Mesenteric fat pad (tissue), 1 donor: ENCODE measurements at regions not wholly inside any gene's neighbourhood (a gene's known extent, or its start where the extent isn't known, plus 50 kb on each side); places are given as distances from the start of the nearest gene placed in this dataset.
"Not testable (repeated sequence)": the region's sequence is repeated elsewhere in the genome, so short reads cannot be mapped to it uniquely, and the experiment has no call there.

ENCODE experiments used
- DNase-seq: peaks from one replicate; pipeline ENCODE4 v3.0.0-alpha.2; 2020; ENCODE audit warnings: low spot score
- donor health status: DM: yes; HTN: yes; CAD: no.

- not testable (repeated sequence) for DNase-seq
These were observed 1356.3 kb downstream of the RPIA start for GRCh38 chr2:90047776-90048175.

DNA sequence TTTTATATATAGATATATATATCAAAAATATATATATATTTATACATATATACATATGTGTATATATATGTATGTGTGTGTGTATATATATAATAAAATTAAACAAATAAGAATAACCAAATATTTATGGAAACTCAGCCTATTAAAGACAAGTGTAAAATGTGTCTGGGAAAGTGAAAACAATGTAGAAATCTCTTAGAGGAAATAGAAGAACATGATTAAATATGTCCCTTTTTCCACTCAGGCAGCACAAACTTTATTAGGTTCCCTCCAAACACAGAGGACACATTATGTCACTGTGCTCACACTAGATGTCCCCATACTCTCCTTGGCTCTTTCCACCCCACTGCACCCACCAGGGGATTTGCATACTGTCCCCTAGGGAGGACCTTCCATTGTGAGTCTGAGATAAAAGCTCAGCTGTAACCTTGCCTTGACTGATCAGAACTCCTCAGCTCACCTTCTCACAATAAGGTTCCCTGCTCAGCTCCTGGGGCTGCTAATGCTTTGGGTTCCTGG is 1360.7 kb downstream of the RPIA start:
- DNase-seq: not testable (repeated sequence)

GRCh38 chr2:90069290-90069894 is 1377.9 kb downstream of the RPIA start:
- no peak for DNase-seq

GRCh38 chr2:90076311-90076710 is 1384.8 kb downstream of the RPIA start:
- DNase-seq: no peak

GRCh38 chr2:90077948-90078347 is 1386.5 kb downstream of the RPIA start:
- no peak for DNase-seq

- no peak for DNase-seq
These were observed 1387.9 kb downstream of the RPIA start for GRCh38 chr2:90079374-90079773.

DNA sequence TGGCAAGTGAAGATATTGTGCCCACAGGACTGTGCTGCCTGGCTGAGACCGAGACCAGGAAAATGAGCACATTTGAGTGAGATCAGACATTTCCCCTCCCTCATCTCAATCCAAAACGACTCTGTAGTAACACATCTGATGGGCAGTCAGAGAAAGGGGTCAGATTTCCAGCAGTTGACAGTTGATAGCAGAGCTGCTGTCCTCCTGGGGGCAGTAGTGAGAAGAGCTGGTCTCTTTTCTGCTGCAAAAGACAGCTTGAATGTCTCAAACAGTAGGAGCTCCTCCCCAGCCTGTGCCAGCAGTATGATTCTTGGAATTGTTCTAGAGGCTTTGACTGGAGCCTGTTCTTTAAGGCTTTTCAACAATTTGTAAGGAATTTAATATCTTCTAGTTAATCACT is 1396.3 kb downstream of the RPIA start:
- DNase-seq: not testable (repeated sequence)

- not testable (repeated sequence) for DNase-seq
These were observed 1402.2 kb downstream of the RPIA start for GRCh38 chr2:90093571-90094270.

DNA sequence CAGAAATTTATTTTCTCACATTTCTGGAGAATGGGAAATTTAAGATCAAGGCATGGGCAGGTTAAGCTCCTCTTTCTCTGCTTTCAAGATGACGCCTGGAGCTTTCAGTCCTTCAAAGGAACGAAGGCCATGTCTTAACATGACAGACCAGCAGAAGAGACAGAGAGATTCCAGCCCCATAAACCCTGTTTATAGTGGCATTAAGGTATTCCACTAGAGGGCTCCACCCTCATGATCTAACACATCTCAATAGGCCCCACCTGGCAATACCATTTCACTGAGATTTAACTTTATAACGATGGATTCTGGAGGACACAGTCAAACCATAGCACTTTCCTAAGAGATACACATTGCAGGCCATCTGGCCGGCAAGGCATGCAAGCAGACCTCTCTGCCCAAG is 1406.1 kb downstream of the RPIA start:
- DNase-seq: not testable (repeated sequence)

GRCh38 chr2:90105142-90105541 is 1413.7 kb downstream of the RPIA start:
- not testable (repeated sequence) for DNase-seq

DNA sequence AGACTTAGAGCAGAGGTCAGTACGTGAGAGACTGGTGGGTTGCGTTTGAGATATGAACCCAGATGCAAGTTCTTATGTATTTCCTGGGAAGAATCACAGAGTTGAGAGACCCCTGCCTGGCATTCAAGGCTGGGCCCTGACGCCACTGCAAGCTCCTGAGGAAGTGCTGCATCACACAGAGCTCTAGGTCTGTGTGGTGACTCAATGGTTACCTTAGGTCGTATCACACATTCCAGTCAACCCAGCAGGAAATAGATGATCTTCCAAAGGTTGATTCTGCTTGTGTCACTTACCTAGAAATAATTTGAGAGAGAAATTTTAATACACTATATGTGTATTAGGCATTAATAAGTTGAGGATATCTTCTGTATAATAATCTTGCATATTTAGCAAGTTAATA is 1431.9 kb downstream of the RPIA start:
- not testable (repeated sequence) for DNase-seq

GRCh38 chr2:90139046-90139445 is 1447.6 kb downstream of the RPIA start:
- not testable (repeated sequence) for DNase-seq

DNA sequence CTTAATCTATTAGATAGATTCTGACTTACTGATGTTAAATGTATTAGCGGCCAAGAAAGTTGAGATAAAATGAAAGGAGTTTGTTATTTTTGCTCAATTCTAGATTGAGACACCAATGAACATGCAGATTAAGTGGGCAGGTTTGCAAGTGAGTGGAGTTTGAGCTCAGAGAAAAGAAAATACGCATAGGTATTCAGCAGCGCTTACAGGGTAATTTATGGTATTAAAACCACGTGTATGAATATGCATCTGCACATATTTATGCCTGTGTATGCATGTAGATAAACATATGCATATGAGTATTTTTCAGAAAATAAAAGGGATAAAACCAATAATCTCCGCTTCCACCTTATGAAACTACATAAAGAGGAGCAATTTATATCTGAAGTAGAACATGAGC is 1450.1 kb downstream of the RPIA start:
- not testable (repeated sequence) for DNase-seq

- DNase-seq: not testable (repeated sequence)
These were observed 1460.3 kb downstream of the RPIA start for GRCh38 chr2:90151805-90152204.

- not testable (repeated sequence) for DNase-seq
These were observed 1479.5 kb downstream of the RPIA start for GRCh38 chr2:90170978-90171377.

DNA sequence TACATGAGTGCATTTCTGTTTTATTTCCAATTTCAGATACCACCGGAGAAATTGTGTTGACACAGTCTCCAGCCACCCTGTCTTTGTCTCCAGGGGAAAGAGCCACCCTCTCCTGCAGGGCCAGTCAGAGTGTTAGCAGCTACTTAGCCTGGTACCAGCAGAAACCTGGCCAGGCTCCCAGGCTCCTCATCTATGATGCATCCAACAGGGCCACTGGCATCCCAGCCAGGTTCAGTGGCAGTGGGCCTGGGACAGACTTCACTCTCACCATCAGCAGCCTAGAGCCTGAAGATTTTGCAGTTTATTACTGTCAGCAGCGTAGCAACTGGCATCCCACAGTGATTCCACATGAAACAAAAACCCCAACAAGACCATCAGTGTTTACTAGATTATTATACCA is 1481.6 kb downstream of the RPIA start:
- DNase-seq: not testable (repeated sequence)

GRCh38 chr2:90179591-90179990 is 1488.1 kb downstream of the RPIA start:
- DNase-seq: not testable (repeated sequence)

DNA sequence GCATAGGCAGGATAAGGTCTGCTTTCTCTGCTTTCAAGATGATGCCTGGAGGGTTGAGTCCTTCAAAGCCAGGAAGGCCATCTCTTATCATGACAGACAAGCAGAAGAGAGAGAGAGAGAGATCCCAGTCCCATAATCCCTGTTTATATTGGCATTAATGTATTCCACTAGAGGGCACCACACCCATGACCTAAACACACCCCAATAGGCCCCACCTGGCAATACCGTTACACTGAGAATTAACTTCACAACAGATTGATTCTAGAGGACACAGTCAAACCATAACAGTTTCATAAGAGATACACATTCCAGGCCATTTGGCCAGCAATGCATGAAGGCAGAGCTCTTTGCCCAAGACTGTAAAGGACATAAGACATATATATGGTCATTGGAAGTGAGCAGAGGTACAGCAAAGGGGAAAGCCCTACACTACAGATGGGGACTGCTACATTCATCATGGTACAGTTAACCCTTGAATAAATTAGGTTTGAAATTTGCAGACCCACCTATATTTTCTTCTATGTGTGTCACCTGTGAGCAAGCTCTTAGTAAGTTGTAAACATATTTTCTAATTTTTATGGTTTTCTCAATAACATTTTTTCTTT is 1516.1 kb downstream of the RPIA start:
- DNase-seq: no peak

GRCh38 chr2:90209009-90209408 is 1517.5 kb downstream of the RPIA start:
- no peak for DNase-seq

DNA sequence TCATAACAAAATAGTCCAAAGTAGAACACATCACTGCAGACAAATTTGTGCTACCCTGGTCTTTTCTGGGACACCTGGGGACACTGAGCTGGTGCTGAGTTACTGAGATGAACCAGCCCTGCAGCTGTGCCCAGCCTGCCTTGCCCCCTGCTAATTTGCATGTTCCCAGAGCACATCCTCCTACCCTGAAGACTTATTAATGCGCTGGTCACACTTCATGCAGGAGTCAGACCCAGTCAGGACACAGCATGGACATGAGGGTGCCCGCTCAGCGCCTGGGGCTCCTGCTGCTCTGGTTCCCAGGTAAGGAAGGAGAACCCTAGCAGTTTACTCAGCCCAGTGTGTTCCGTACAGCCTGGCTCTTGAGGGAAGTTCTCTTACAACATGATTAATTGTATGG is 1518.3 kb downstream of the RPIA start:
- no peak for DNase-seq

DNA sequence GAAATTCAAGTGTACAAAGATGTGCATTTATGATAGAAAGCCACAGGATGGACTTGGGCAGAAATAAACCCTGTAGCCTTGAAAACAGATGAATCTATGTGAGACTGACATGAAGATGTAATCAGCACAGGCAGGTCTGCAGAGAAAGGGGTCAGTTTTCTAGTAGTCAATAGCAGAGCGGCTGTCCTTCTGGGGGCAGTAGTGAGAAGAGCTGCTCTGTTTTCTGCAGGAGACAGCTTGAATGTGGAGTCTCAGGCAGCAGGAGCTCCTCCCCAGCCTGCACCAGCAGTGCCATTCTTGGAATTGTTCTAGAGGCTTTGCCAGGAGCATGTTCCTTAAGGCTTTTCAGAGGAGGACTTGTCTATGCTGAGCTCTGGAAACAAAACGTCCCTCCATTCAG is 1524.4 kb downstream of the RPIA start:
- not testable (repeated sequence) for DNase-seq

- not testable (repeated sequence) for DNase-seq
These were observed 1525.3 kb downstream of the RPIA start for GRCh38 chr2:90216801-90217200.
